ENCODE measurements at regions not wholly inside any gene's neighbourhood (a gene's known extent, or its start where the extent isn't known, plus 50 kb on each side); places are given as distances from the start of the nearest gene placed in this dataset.

- Mint-ChIP-seq H3K4me1 (ENCODE audit: low read depth, unreplicated experiment) (no peaks in the 10 kb centered on the region), H3K9me3 (ENCODE audit: unreplicated experiment) (no peaks in the 10 kb centered on the region), H3K27me3 (ENCODE audit: low read depth, unreplicated experiment) (no peaks in the 10 kb centered on the region), H3K27ac (ENCODE audit: unreplicated experiment) (no peak overlapping the region), H3K36me3 (ENCODE audit: low read depth, unreplicated experiment) (no peaks in the 10 kb centered on the region), H3K4me3 (ENCODE audit: unreplicated experiment) (no peak overlapping the region)
- TF ChIP-seq EZH2 (IDR thresholded peaks at IDR 0.05; ENCODE audit: insufficient read depth, low read length) (no peak), CTCF (IDR thresholded peaks at IDR 0.05; ENCODE audit: insufficient read depth, low read depth, low read length) (no peak)
- H3K27me3 ChIP-seq (ENCODE audit: insufficient read depth, low read length), result no peaks in the 10 kb centered on the region
- H3K4me1 ChIP-seq (ENCODE audit: insufficient read depth, low read length), result no peaks in the 10 kb centered on the region
- no peak overlapping the region for H3K4me3 ChIP-seq (ENCODE audit: insufficient read depth, low read depth, low read length)
- no peak overlapping the region for H3K27ac ChIP-seq (ENCODE audit: low read depth, low read length)
- no peak overlapping the region for H2AFZ ChIP-seq (ENCODE audit: low read depth, low read length)
- DNase-seq (ENCODE audit: low read depth) (no peak), FAIRE-seq (no peak)
- no peak overlapping the region for H3K9ac ChIP-seq (ENCODE audit: low read length)
- H4K20me1 ChIP-seq (ENCODE audit: insufficient read depth, low read length), result no peaks in the 10 kb centered on the region
- no peaks in the 10 kb centered on the region for H3K9me3 ChIP-seq (ENCODE audit: insufficient read depth, low read depth, low read length)
- no peaks in the 10 kb centered on the region for H3K36me3 ChIP-seq (ENCODE audit: insufficient read depth, low read length)
- H3K4me2 ChIP-seq (ENCODE audit: low read length), result no peak overlapping the region
- no peaks in the 10 kb centered on the region for H3K79me2 ChIP-seq (ENCODE audit: insufficient read depth, low read length)
Observed at GRCh38 chr6:94217836-94218235, 798.5 kb upstream of the EPHA7 start.

GRCh38 chr6:94215552-94215951 lies 796.2 kb upstream of the EPHA7 start:
- no peaks in the 10 kb centered on the region for H4K20me1 ChIP-seq (ENCODE audit: insufficient read depth, low read length)
- H3K36me3 ChIP-seq (ENCODE audit: insufficient read depth, low read length), result no peaks in the 10 kb centered on the region
- H3K27me3 ChIP-seq (ENCODE audit: insufficient read depth, low read length), result no peaks in the 10 kb centered on the region
- no peaks in the 10 kb centered on the region for H3K27me3 Mint-ChIP-seq (ENCODE audit: low read depth, unreplicated experiment)
- H3K4me1 ChIP-seq (ENCODE audit: insufficient read depth, low read length), result no peaks in the 10 kb centered on the region
- H3K36me3 Mint-ChIP-seq (ENCODE audit: low read depth, unreplicated experiment), result no peaks in the 10 kb centered on the region
- H3K4me3 ChIP-seq (ENCODE audit: insufficient read depth, low read depth, low read length), result no peak overlapping the region
- TF ChIP-seq EZH2 (IDR thresholded peaks at IDR 0.05; ENCODE audit: insufficient read depth, low read length) (no peak), CTCF (IDR thresholded peaks at IDR 0.05; ENCODE audit: insufficient read depth, low read depth, low read length) (no peak)
- no peak overlapping the region for H3K9ac ChIP-seq (ENCODE audit: low read length)
- H2AFZ ChIP-seq (ENCODE audit: low read depth, low read length), result no peak overlapping the region
- no peaks in the 10 kb centered on the region for H3K9me3 Mint-ChIP-seq (ENCODE audit: unreplicated experiment)
- H3K9me3 ChIP-seq (ENCODE audit: insufficient read depth, low read depth, low read length), result no peaks in the 10 kb centered on the region
- H3K79me2 ChIP-seq (ENCODE audit: insufficient read depth, low read length), result no peaks in the 10 kb centered on the region
- DNase-seq (ENCODE audit: low read depth), result no peak
- H3K4me2 ChIP-seq (ENCODE audit: low read length), result no peak overlapping the region
- no peak overlapping the region for H3K4me3 Mint-ChIP-seq (ENCODE audit: unreplicated experiment)
- FAIRE-seq, result no peak
- H3K27ac Mint-ChIP-seq (ENCODE audit: unreplicated experiment), result no peak overlapping the region
- no peaks in the 10 kb centered on the region for H3K4me1 Mint-ChIP-seq (ENCODE audit: low read depth, unreplicated experiment)
- H3K27ac ChIP-seq (ENCODE audit: low read depth, low read length), result no peak overlapping the region

DNA sequence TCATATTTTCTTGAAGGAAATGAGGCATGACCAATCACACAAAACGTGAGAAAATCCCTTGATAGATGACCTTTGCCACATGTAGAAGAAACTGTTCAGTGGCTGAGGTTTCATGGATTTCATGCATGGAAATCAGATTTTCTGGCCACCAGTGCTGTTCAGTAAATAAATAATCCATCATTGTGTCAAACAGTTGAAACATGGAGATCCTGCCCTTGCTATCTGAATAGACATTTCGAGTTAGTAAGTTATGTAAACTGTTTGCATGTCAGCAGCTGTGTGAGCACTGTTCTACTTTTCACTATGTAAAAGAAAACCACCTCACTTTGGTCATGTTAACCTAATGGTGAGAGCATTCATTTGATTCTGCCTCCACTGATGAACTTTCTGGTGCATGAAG lies 793.9 kb upstream of the EPHA7 start:
- no peak overlapping the region for H3K27ac ChIP-seq (ENCODE audit: low read depth, low read length)
- TF ChIP-seq CTCF (IDR thresholded peaks at IDR 0.05; ENCODE audit: insufficient read depth, low read depth, low read length) (no peak), EZH2 (IDR thresholded peaks at IDR 0.05; ENCODE audit: insufficient read depth, low read length) (no peak)
- H3K27me3 Mint-ChIP-seq (ENCODE audit: low read depth, unreplicated experiment), result no peaks in the 10 kb centered on the region
- no peak overlapping the region for H2AFZ ChIP-seq (ENCODE audit: low read depth, low read length)
- H3K4me1 ChIP-seq (ENCODE audit: insufficient read depth, low read length), result no peaks in the 10 kb centered on the region
- no peaks in the 10 kb centered on the region for H3K36me3 ChIP-seq (ENCODE audit: insufficient read depth, low read length)
- H3K36me3 Mint-ChIP-seq (ENCODE audit: low read depth, unreplicated experiment), result no peaks in the 10 kb centered on the region
- no peaks in the 10 kb centered on the region for H4K20me1 ChIP-seq (ENCODE audit: insufficient read depth, low read length)
- H3K9ac ChIP-seq (ENCODE audit: low read length), result no peak overlapping the region
- no peak overlapping the region for H3K4me2 ChIP-seq (ENCODE audit: low read length)
- DNase-seq (ENCODE audit: low read depth) (no peak), FAIRE-seq (no peak)
- no peaks in the 10 kb centered on the region for H3K79me2 ChIP-seq (ENCODE audit: insufficient read depth, low read length)
- H3K4me1 Mint-ChIP-seq (ENCODE audit: low read depth, unreplicated experiment), result no peaks in the 10 kb centered on the region
- no peak overlapping the region for H3K4me3 ChIP-seq (ENCODE audit: insufficient read depth, low read depth, low read length)
- no peak overlapping the region for H3K27ac Mint-ChIP-seq (ENCODE audit: unreplicated experiment)
- H3K4me3 Mint-ChIP-seq (ENCODE audit: unreplicated experiment), result no peak overlapping the region
- no peaks in the 10 kb centered on the region for H3K9me3 ChIP-seq (ENCODE audit: insufficient read depth, low read depth, low read length)
- H3K27me3 ChIP-seq (ENCODE audit: insufficient read depth, low read length), result no peaks in the 10 kb centered on the region
- H3K9me3 Mint-ChIP-seq (ENCODE audit: unreplicated experiment), result no peaks in the 10 kb centered on the region

Data from astrocyte (in vitro differentiated cells and primary cell).